ENCODE measurements at regions not wholly inside any gene's neighbourhood (a gene's known extent, or its start where the extent isn't known, plus 50 kb on each side); places are given as distances from the start of the nearest gene placed in this dataset.

- no peak for DNase-seq (ENCODE audit: low read depth, low spot score)
- in situ Hi-C loops (cut with HindIII; ENCODE audit: low pct_unique_long_range_greater_than_20kb, low sequenced_read_pairs): no loop called here
These were observed 61.9 kb upstream of the ITGA1 start for GRCh38 chr5:52725808-52726207.

- no peak for DNase-seq (ENCODE audit: low read depth, low spot score)
- in situ Hi-C loops (cut with HindIII; ENCODE audit: low pct_unique_long_range_greater_than_20kb, low sequenced_read_pairs): no loop called here
These were observed 60.7 kb upstream of the ITGA1 start for GRCh38 chr5:52727020-52727419.

GRCh38 chr5:52727576-52727975 lies 60.1 kb upstream of the ITGA1 start:
- peak; percentile 91 for DNase-seq (ENCODE audit: low read depth, low spot score)
- in situ Hi-C loops (cut with HindIII; ENCODE audit: low pct_unique_long_range_greater_than_20kb, low sequenced_read_pairs): no loop called here

GRCh38 chr5:52728224-52728623 lies 59.5 kb upstream of the ITGA1 start:
- in situ Hi-C loops (cut with HindIII; ENCODE audit: low pct_unique_long_range_greater_than_20kb, low sequenced_read_pairs): no loop called here
- DNase-seq (ENCODE audit: low read depth, low spot score): no peak

- in situ Hi-C loops (cut with HindIII; ENCODE audit: low pct_unique_long_range_greater_than_20kb, low sequenced_read_pairs): no loop called here
- DNase-seq (ENCODE audit: low read depth, low spot score): no peak
These were observed 59.0 kb upstream of the ITGA1 start for GRCh38 chr5:52728686-52729085.

- in situ Hi-C loops (cut with HindIII; ENCODE audit: low pct_unique_long_range_greater_than_20kb, low sequenced_read_pairs): no loop called here
These were observed 56.3 kb upstream of the ITGA1 start for GRCh38 chr5:52731274-52732027.

GRCh38 chr5:52734557-52734956 lies 53.2 kb upstream of the ITGA1 start:
- in situ Hi-C loops (cut with HindIII; ENCODE audit: low pct_unique_long_range_greater_than_20kb, low sequenced_read_pairs): no loop called here

More at GRCh38 chr5:52731274-52732027, 56.3 kb upstream of the ITGA1 start:
- no peak for DNase-seq (ENCODE audit: low read depth, low spot score)

GRCh38 chr5:52735139-52735538 lies 52.6 kb upstream of the ITGA1 start:
- DNase-seq (ENCODE audit: low read depth, low spot score): no peak
- in situ Hi-C loops (cut with HindIII; ENCODE audit: low pct_unique_long_range_greater_than_20kb, low sequenced_read_pairs): no loop called here

More at GRCh38 chr5:52734557-52734956, 53.2 kb upstream of the ITGA1 start:
- DNase-seq (ENCODE audit: low read depth, low spot score): no peak

Small RNA genes lying in the stretch of these regions (small RNA-seq; reads per million reads assigned to genes)
- gene RPS17P11: 0 reads per million in 2 experiments
